SK-N-SH (cell line): ENCODE measurements at regions not wholly inside any gene's neighbourhood (a gene's known extent, or its start where the extent isn't known, plus 50 kb on each side); places are given as distances from the start of the nearest gene placed in this dataset.
A peak's percentile ranks its signal among the peaks of the same experiment; 100 is the strongest.

Experiments used
- CTCF ChIA-PET: fragments of 300-600, 350-600 bp; formaldehyde crosslinking; extraction: SDS; loops from one replicate; lab custom pipeline; 2021; lab: Yijun Ruan, JAX
- POLR2A ChIA-PET: fragments of 350-600 bp; sonication (Branson Sonifier 250); formaldehyde crosslinking; extraction: SDS; loops from one replicate; lab custom pipeline; 2020; ENCODE audit warnings: antibody characterized with exemption, inconsistent platforms; lab: Yijun Ruan, JAX
- DNase-seq: peaks from one replicate; pipeline ENCODE4 v3.0.0; 2012
- H2AFZ ChIP-seq: fragments of 200-600 bp; sonication (generic); 2 replicates; pipeline ENCODE4 v1.8.1; 2016; ENCODE audit warnings: antibody characterized with exemption, mild to moderate bottlenecking, low read depth
- H3F3A ChIP-seq: fragments of 200-600 bp; sonication (generic); replicated peaks from 2 replicates; pipeline ENCODE3; 2016; ENCODE audit warnings: antibody characterized with exemption, mild to moderate bottlenecking; ENCODE audit not compliant: insufficient read depth
- H3K27ac ChIP-seq, 2 experiments: fragments of 200-500 bp in 1 of 2; fragments of 200-600 bp in 1 of 2; sonication (Bioruptor generic) in 1 of 2; sonication (generic), shearing (Covaris generic) in 1 of 2; 2 replicates each; pipeline versions ENCODE4 v1.5.1 to v1.6.1; 2014 to 2016; ENCODE audit warnings: low read depth in 2 of 2, inconsistent platforms in 1 of 2, low read length in 1 of 2, mild to moderate bottlenecking in 1 of 2, mixed read lengths in 1 of 2
- H3K27me3 ChIP-seq: fragments of 200-600 bp; sonication (generic), shearing (Covaris generic); 2 replicates; pipeline ENCODE4 v1.6.1; 2016; ENCODE audit warnings: mixed run types; ENCODE audit not compliant: insufficient read depth
- H3K36me3 ChIP-seq, 2 experiments: fragments of 200-500 bp in 1 of 2; fragments of 200-600 bp in 1 of 2; sonication (Bioruptor generic) in 1 of 2; sonication (generic) in 1 of 2; replicated peaks in 1 of 2; 2 replicates each; pipeline versions ENCODE3 to v1.5.1; 2014 to 2016; ENCODE audit warnings: low read length in 1 of 2, mild to moderate bottlenecking in 1 of 2; ENCODE audit not compliant: insufficient read depth in 2 of 2, control insufficient read depth in 1 of 2
- H3K4me1 ChIP-seq, 2 experiments: fragments of 200-500 bp in 1 of 2; fragments of 200-600 bp in 1 of 2; sonication (Bioruptor generic) in 1 of 2; sonication (generic), shearing (Covaris generic) in 1 of 2; 2 replicates each; pipeline versions ENCODE4 v1.5.1 to v1.6.1; 2014 to 2016; ENCODE audit warnings: low read depth in 1 of 2, low read length in 1 of 2, mixed run types in 1 of 2; ENCODE audit not compliant: insufficient read depth in 2 of 2, control insufficient read depth in 1 of 2
- H3K4me2 ChIP-seq: fragments of 200-600 bp; sonication (generic), shearing (Covaris generic); 2 replicates; pipeline ENCODE4 v1.6.1; 2017; ENCODE audit warnings: mixed run types
- H3K4me3 ChIP-seq, 2 experiments: fragments of 200-500 bp in 1 of 2; fragments of 200-600 bp in 1 of 2; sonication (Bioruptor generic) in 1 of 2; sonication (generic), shearing (Covaris generic) in 1 of 2; 2 replicates each; pipeline versions ENCODE4 v1.5.1 to v1.8.1; 2014 to 2016; ENCODE audit warnings: low read depth in 2 of 2, inconsistent platforms in 1 of 2, low read length in 1 of 2, mild to moderate bottlenecking in 1 of 2, mixed read lengths in 1 of 2, moderate library complexity in 1 of 2
- H3K79me2 ChIP-seq: fragments of 200-600 bp; sonication (generic); 2 replicates; pipeline ENCODE4 v1.8.1; 2017; ENCODE audit warnings: mild to moderate bottlenecking; ENCODE audit not compliant: insufficient read depth
- H3K9ac ChIP-seq: fragments of 200-600 bp; sonication (generic); 2 replicates; pipeline ENCODE4 v1.6.1; 2017; ENCODE audit warnings: mixed run types
- H3K9me2 ChIP-seq: fragments of 200-600 bp; sonication (generic); 2 replicates; pipeline ENCODE4 v1.6.1; 2017; ENCODE audit warnings: mixed run types
- H3K9me3 ChIP-seq: fragments of 200-600 bp; sonication (generic); 2 replicates; pipeline ENCODE4 v1.6.1; 2017; ENCODE audit warnings: mixed run types, mild to moderate bottlenecking, moderate library complexity
- H4K20me1 ChIP-seq: fragments of 200-600 bp; sonication (generic); 2 replicates; pipeline ENCODE4 v1.6.1; 2017; ENCODE audit warnings: mild to moderate bottlenecking, mixed run types; ENCODE audit not compliant: insufficient read depth
- CHD2 ChIP-seq: fragments of 150-350 bp; IDR thresholded peaks from 2 replicates; pipeline ENCODE4 v1.6.1; 2018; ENCODE audit warnings: low read length; ENCODE audit not compliant: partially characterized antibody
- CTCF ChIP-seq: fragments of 200-600 bp; sonication (generic); IDR thresholded peaks from 2 replicates; pipeline ENCODE4 v1.6.1; 2017; ENCODE audit warnings: antibody characterized with exemption, mild to moderate bottlenecking, moderate library complexity
- EP300 ChIP-seq, 2 experiments: IDR thresholded peaks; 2 replicates each; pipeline versions ENCODE4 v1.4.0 to v1.6.1; 2012; ENCODE audit warnings: borderline replicate concordance in 1 of 2, low read depth in 1 of 2, low read length in 1 of 2
- EZH2phosphoT487 ChIP-seq: fragments of 200-600 bp; sonication (generic); IDR thresholded peaks from 2 replicates; pipeline ENCODE4 v1.6.1; 2017; ENCODE audit warnings: low read depth, mixed run types, mild to moderate bottlenecking, antibody characterized with exemption, moderate library complexity, borderline replicate concordance
- FOSL2 ChIP-seq: IDR thresholded peaks from 2 replicates; pipeline ENCODE4 v1.4.0; 2012; ENCODE audit warnings: low read depth, mild to moderate bottlenecking, moderate library complexity, borderline replicate concordance
- FOXJ3 ChIP-seq: sonication (generic); formaldehyde crosslinking; IDR thresholded peaks from 2 replicates; pipeline ENCODE4 v1.5.1; 2020; ENCODE audit warnings: mild to moderate bottlenecking, missing genetic modification reagents
- FOXM1 ChIP-seq: IDR thresholded peaks from 2 replicates; pipeline ENCODE4 v1.4.0; 2012; ENCODE audit warnings: low read depth, mild to moderate bottlenecking
- JUND ChIP-seq: IDR thresholded peaks from 2 replicates; pipeline ENCODE4 v1.4.0; 2012
- RXRA ChIP-seq: IDR thresholded peaks from 2 replicates; pipeline ENCODE4 v1.4.0; 2012; ENCODE audit warnings: low read depth, mild to moderate bottlenecking, borderline replicate concordance
- SIN3A ChIP-seq: IDR thresholded peaks from 2 replicates; pipeline ENCODE4 v1.6.1; 2012; ENCODE audit warnings: low read depth, mild to moderate bottlenecking, low read length, moderate library complexity, borderline replicate concordance
- TAF1 ChIP-seq: IDR thresholded peaks from 2 replicates; pipeline ENCODE4 v1.6.1; 2012; ENCODE audit warnings: low read depth, mild to moderate bottlenecking, low read length, moderate library complexity, borderline replicate concordance
- TCF12 ChIP-seq: IDR thresholded peaks from 2 replicates; pipeline ENCODE4 v1.4.0; 2012
- YY1 ChIP-seq: IDR thresholded peaks from 2 replicates; pipeline ENCODE4 v1.4.0; 2012; ENCODE audit warnings: low read depth, mild to moderate bottlenecking
- WGBS: methylation state at CpG from one replicate; pipeline ENCODE4 v1.1.6; 2017; ENCODE audit warnings: low lambda C conversion rate; 5-methylcytosine and 5-hydroxymethylcytosine counted together

- 15% methylated on average over 4 of the region's 4 CpGs for WGBS
- Histone ChIP-seq H2AFZ (peak overlapping the region; percentile 16; the same call in 1 of the 2 replicates), H3K4me2 (peak overlapping the region; percentile 58), H3K9me3 (no peaks in the 10 kb centered on the region), H3K4me1 (peaks cover 0 to 9% of the 10 kb centered on the region in 2 experiments; a peak in 2 of 4 replicates), H4K20me1 (no peaks in the 10 kb centered on the region), H3K36me3 (no peaks in the 10 kb centered on the region), H3K79me2 (no peaks in the 10 kb centered on the region), H3K9ac (no peak overlapping the region), H3F3A (no peaks in the 10 kb centered on the region), H3K9me2 (no peaks in the 10 kb centered on the region), H3K27me3 (no peaks in the 10 kb centered on the region), H3K27ac (peak overlapping the region in 1 of 2 experiments; percentile 29; a peak in 1 of 4 replicates), H3K4me3 (no peak overlapping the region)
- POLR2A ChIA-PET, result no interaction called here
- TF ChIP-seq YY1 (no peak), EP300 (IDR thresholded peaks at IDR 0.05; ENCODE audit: borderline replicate concordance in 1 of 2, low read depth in 1 of 2, low read length in 1 of 2) (no peak), JUND (no peak), RXRA (no peak), EZH2phosphoT487 (no peak), FOXJ3 (CRISPR knock-in tag) (no peak), CHD2 (no peak), TCF12 (peak; percentile 34; the same call in 1 of the 2 replicates), CTCF (no peak), FOSL2 (peak; percentile 43; the same call in 1 of the 2 replicates)
- no peak for DNase-seq
- CTCF ChIA-PET, result no interaction called here
These were observed 345.9 kb upstream of the RIOK2 start for GRCh38 chr5:97528941-97529340.

- no peaks in the 10 kb centered on the region for H3K36me3 ChIP-seq
- H3K27me3 ChIP-seq, result no peaks in the 10 kb centered on the region
- H3K4me1 ChIP-seq, result peaks cover 0 to 9% of the 10 kb centered on the region in 2 experiments; a peak in 2 of 4 replicates
- ChIA-PET CTCF (no interaction called here), POLR2A (no interaction called here)
- no peak overlapping the region for H3K9ac ChIP-seq
- 40% methylated on average over 4 of the region's 4 CpGs for WGBS
- H3K27ac ChIP-seq, result peak overlapping the region in 1 of 2 experiments; percentile 29; a peak in 1 of 4 replicates
- H2AFZ ChIP-seq, result peak overlapping the region; percentile 16
- no peak for DNase-seq
- TF ChIP-seq YY1 (no peak), CHD2 (no peak), SIN3A (no peak), FOXM1 (no peak), TAF1 (no peak)
- no peak overlapping the region for H3K4me3 ChIP-seq
- H3K9me3 ChIP-seq, result no peaks in the 10 kb centered on the region
- H3K4me2 ChIP-seq, result peak overlapping the region; percentile 58
- H3F3A ChIP-seq, result no peaks in the 10 kb centered on the region
- no peaks in the 10 kb centered on the region for H3K9me2 ChIP-seq
- H3K79me2 ChIP-seq, result no peaks in the 10 kb centered on the region
- no peaks in the 10 kb centered on the region for H4K20me1 ChIP-seq
These were observed 346.4 kb upstream of the RIOK2 start for GRCh38 chr5:97529354-97529985.
